C4-2B (cell line): ENCODE measurements at regions not wholly inside any gene's neighbourhood (a gene's known extent, or its start where the extent isn't known, plus 50 kb on each side); places are given as distances from the start of the nearest gene placed in this dataset.

ENCODE experiments used
- ZFX ChIP-seq: fragments of 450-650 bp; IDR thresholded peaks from 2 replicates; pipeline ENCODE4 v1.6.1; 2017
- TF ChIP-seq, protein P1 (sequence below): fragments of 450-650 bp; conservative IDR thresholded peaks from 2 replicates; pipeline ENCODE4 v1.5.1; 2017; ENCODE audit warnings: mild to moderate bottlenecking

DNA sequence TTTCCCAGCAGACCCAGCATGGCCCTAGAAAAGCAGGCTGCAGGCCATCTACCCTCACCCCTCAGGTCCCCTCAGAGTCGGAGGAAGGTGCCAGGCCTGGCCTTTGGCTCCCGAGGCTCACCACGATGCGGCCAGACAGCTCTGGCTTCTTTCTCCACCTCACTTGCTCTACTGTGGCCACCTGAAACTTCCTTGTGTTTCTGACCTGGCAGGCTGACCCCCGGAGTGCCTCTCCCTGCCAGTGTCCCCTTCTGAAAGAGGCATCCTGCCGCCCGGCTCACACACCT is 375.0 kb upstream of the HS6ST1 start:
- TF ChIP-seq, protein P1, sequence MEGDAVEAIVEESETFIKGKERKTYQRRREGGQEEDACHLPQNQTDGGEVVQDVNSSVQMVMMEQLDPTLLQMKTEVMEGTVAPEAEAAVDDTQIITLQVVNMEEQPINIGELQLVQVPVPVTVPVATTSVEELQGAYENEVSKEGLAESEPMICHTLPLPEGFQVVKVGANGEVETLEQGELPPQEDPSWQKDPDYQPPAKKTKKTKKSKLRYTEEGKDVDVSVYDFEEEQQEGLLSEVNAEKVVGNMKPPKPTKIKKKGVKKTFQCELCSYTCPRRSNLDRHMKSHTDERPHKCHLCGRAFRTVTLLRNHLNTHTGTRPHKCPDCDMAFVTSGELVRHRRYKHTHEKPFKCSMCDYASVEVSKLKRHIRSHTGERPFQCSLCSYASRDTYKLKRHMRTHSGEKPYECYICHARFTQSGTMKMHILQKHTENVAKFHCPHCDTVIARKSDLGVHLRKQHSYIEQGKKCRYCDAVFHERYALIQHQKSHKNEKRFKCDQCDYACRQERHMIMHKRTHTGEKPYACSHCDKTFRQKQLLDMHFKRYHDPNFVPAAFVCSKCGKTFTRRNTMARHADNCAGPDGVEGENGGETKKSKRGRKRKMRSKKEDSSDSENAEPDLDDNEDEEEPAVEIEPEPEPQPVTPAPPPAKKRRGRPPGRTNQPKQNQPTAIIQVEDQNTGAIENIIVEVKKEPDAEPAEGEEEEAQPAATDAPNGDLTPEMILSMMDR, result no peak
- no peak for TF ChIP-seq ZFX
